HG03097 (cell line): ENCODE measurements at regions not wholly inside any gene's neighbourhood (a gene's known extent, or its start where the extent isn't known, plus 50 kb on each side); places are given as distances from the start of the nearest gene placed in this dataset.
"Not testable (repeated sequence)": the region's sequence is repeated elsewhere in the genome, so short reads cannot be mapped to it uniquely, and the experiment has no call there.

Experiments
- ATAC-seq: cut with Tn5 transposase; IDR thresholded peaks from one replicate; pipeline ENCODE4 v1.9.1; 2021; ENCODE audit not compliant: unreplicated experiment, low FRiP score

GRCh38 chr5:92841604-92842155 is 739.3 kb downstream of the NR2F1-AS1 start:
- ATAC-seq = no peak

GRCh38 chr5:92838253-92838652 is 742.8 kb downstream of the NR2F1-AS1 start:
- ATAC-seq = no peak

GRCh38 chr5:92836855-92837755 is 743.9 kb downstream of the NR2F1-AS1 start:
- no peak for ATAC-seq

GRCh38 chr5:92835712-92836111 is 745.3 kb downstream of the NR2F1-AS1 start:
- no peak for ATAC-seq

GRCh38 chr5:92823551-92823950 is 757.5 kb downstream of the NR2F1-AS1 start:
- not testable (repeated sequence) for ATAC-seq

- no peak for ATAC-seq
Observed at GRCh38 chr5:92822183-92822582, 758.8 kb downstream of the NR2F1-AS1 start.

- no peak for ATAC-seq
Observed at GRCh38 chr5:92809855-92810465, 771.1 kb downstream of the NR2F1-AS1 start.

GRCh38 chr5:92808474-92808873 is 772.5 kb downstream of the NR2F1-AS1 start:
- ATAC-seq = no peak

GRCh38 chr5:92807085-92807484 is 773.9 kb downstream of the NR2F1-AS1 start:
- no peak for ATAC-seq

- no peak for ATAC-seq
Observed at GRCh38 chr5:92805446-92805845, 775.6 kb downstream of the NR2F1-AS1 start.

- ATAC-seq = no peak
Observed at GRCh38 chr5:92801911-92802310, 779.1 kb downstream of the NR2F1-AS1 start.

- ATAC-seq = no peak
Observed at GRCh38 chr5:92800365-92800764, 780.7 kb downstream of the NR2F1-AS1 start.

- no peak for ATAC-seq
Observed at GRCh38 chr5:92795633-92796032, 785.4 kb downstream of the NR2F1-AS1 start.

- no peak for ATAC-seq
Observed at GRCh38 chr5:92780057-92780456, 801.0 kb downstream of the NR2F1-AS1 start.

GRCh38 chr5:92779536-92779935 is 801.5 kb downstream of the NR2F1-AS1 start:
- ATAC-seq = no peak

GRCh38 chr5:92778261-92778660 is 802.8 kb downstream of the NR2F1-AS1 start:
- ATAC-seq = no peak

- no peak for ATAC-seq
Observed at GRCh38 chr5:92777421-92777820, 803.6 kb downstream of the NR2F1-AS1 start.

GRCh38 chr5:92775711-92776615 is 805.1 kb downstream of the NR2F1-AS1 start:
- no peak for ATAC-seq

- ATAC-seq = no peak
Observed at GRCh38 chr5:92769978-92770377, 811.0 kb downstream of the NR2F1-AS1 start.

- no peak for ATAC-seq
Observed at GRCh38 chr5:92761585-92761984, 819.4 kb downstream of the NR2F1-AS1 start.

GRCh38 chr5:92760550-92760949 is 820.5 kb downstream of the NR2F1-AS1 start:
- ATAC-seq = no peak
